HG03066 (cell line): ENCODE measurements at regions not wholly inside any gene's neighbourhood (a gene's known extent, or its start where the extent isn't known, plus 50 kb on each side); places are given as distances from the start of the nearest gene placed in this dataset.

Source experiments
- ATAC-seq: cut with Tn5 transposase; IDR thresholded peaks from one replicate; pipeline ENCODE4 v1.9.1; 2021; ENCODE audit warnings: low read depth; ENCODE audit not compliant: unreplicated experiment

GRCh38 chr1:83775977-83776603, 222.8 kb downstream of the TTLL7 start:
- no peak for ATAC-seq

- no peak for ATAC-seq
Measured at GRCh38 chr1:83773059-83773458, 225.9 kb downstream of the TTLL7 start.

- ATAC-seq: no peak
Measured at GRCh38 chr1:83770319-83770661, 228.6 kb downstream of the TTLL7 start.

GRCh38 chr1:83769594-83770318, 229.2 kb downstream of the TTLL7 start:
- ATAC-seq: no peak

- no peak for ATAC-seq
Measured at GRCh38 chr1:83769072-83769471, 229.9 kb downstream of the TTLL7 start.

- no peak for ATAC-seq
Measured at GRCh38 chr1:83766241-83766691, 232.7 kb downstream of the TTLL7 start.

- ATAC-seq: no peak
Measured at GRCh38 chr1:83765125-83765524, 233.8 kb downstream of the TTLL7 start.

- no peak for ATAC-seq
Measured at GRCh38 chr1:83764209-83764608, 234.7 kb downstream of the TTLL7 start.

- ATAC-seq: no peak
Measured at GRCh38 chr1:83763361-83764095, 235.4 kb downstream of the TTLL7 start.

- ATAC-seq: no peak
Measured at GRCh38 chr1:83762416-83762815, 236.5 kb downstream of the TTLL7 start.

- ATAC-seq: no peak
Measured at GRCh38 chr1:83762039-83762365, 236.9 kb downstream of the TTLL7 start.

GRCh38 chr1:83761167-83762038, 237.5 kb downstream of the TTLL7 start:
- peak; percentile 97 for ATAC-seq

- peak; percentile 7 for ATAC-seq
Measured at GRCh38 chr1:83760226-83761021, 238.5 kb downstream of the TTLL7 start.

GRCh38 chr1:83756984-83757717, 241.8 kb downstream of the TTLL7 start:
- ATAC-seq: no peak

- ATAC-seq: no peak
Measured at GRCh38 chr1:83751602-83752001, 247.3 kb downstream of the TTLL7 start.

- ATAC-seq: no peak
Measured at GRCh38 chr1:83750201-83750600, 248.7 kb downstream of the TTLL7 start.

GRCh38 chr1:83747853-83748482, 251.0 kb downstream of the TTLL7 start:
- ATAC-seq: no peak

- no peak for ATAC-seq
Measured at GRCh38 chr1:83746234-83746633, 252.7 kb downstream of the TTLL7 start.

- no peak for ATAC-seq
Measured at GRCh38 chr1:83742446-83742845, 256.5 kb downstream of the TTLL7 start.
